ENCODE measurements at regions not wholly inside any gene's neighbourhood (a gene's known extent, or its start where the extent isn't known, plus 50 kb on each side); places are given as distances from the start of the nearest gene placed in this dataset.
A peak's percentile ranks its signal among the peaks of the same experiment; 100 is the strongest.

- FAIRE-seq: no peak
- TF ChIP-seq POU2F2 (IDR thresholded peaks at IDR 0.05; ENCODE audit: low read depth, low read length) (no peak), PAX5 (IDR thresholded peaks at IDR 0.05; ENCODE audit: insufficient read depth, low read length, severe bottlenecking) (no peak), SPI1 (IDR thresholded peaks at IDR 0.05; ENCODE audit: low read depth, low read length) (no peak), POLR2AphosphoS5 (IDR thresholded peaks at IDR 0.05; ENCODE audit: low read depth, low read length) (no peak), POLR2A (IDR thresholded peaks at IDR 0.05; ENCODE audit: low read depth, low read length) (no peak), TAF1 (IDR thresholded peaks at IDR 0.05; ENCODE audit: low read depth, low read length) (no peak)
- no peak for DNase-seq (ENCODE audit: insufficient read length, low spot score)
Observed at GRCh38 chr2:219835493-219835892, 208.1 kb downstream of the SLC4A3 start.

- DNase-seq (ENCODE audit: insufficient read length, low spot score): no peak
- no peak for TF ChIP-seq POU2F2 (IDR thresholded peaks at IDR 0.05; ENCODE audit: low read depth, low read length)
- no peak for TF ChIP-seq POLR2A (IDR thresholded peaks at IDR 0.05; ENCODE audit: low read depth, low read length)
- FAIRE-seq: no peak
Observed at GRCh38 chr2:219836647-219837177, 209.3 kb downstream of the SLC4A3 start.

DNA sequence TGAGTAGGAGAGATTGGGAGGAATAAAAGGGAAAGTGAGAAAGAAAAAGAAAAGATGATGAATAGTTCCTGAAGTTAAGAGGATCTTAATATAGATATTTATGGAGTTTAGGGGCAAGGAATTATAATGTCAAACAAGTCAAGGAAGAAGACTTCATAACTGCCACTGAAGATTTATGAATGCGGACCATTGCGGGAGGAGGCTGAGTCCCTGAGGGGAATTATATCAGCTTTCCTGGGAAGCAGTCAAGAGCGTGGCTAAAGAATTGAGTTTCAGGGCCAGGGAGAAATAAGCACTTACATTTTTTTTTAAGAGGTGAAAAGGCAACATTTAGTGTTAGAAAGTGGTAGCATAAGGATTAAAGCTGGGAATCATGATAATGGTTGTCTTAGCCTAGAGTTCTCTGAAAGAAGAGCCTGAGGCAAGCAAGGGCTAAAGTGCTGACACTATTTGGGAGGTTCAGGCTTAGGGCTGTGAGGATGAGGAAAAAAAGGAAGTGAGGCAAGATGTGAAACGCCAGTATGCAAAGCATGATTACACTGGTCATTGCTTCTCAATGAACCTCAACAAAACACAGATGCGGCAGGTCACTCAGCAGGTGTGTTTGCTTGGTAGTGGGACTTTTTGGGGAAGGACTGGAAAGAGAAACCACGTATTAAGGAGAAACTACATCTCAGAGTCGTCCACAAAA is 217.1 kb downstream of the SLC4A3 start:
- no peak for DNase-seq (ENCODE audit: insufficient read length, low spot score)
- TF ChIP-seq POU2F2 (IDR thresholded peaks at IDR 0.05; ENCODE audit: low read depth, low read length) (peak; percentile 80; the same call in 1 of the 2 replicates), SPI1 (IDR thresholded peaks at IDR 0.05; ENCODE audit: low read depth, low read length) (peak; percentile 94), PAX5 (IDR thresholded peaks at IDR 0.05; ENCODE audit: insufficient read depth, low read length, severe bottlenecking) (no peak), POLR2A (IDR thresholded peaks at IDR 0.05; ENCODE audit: low read depth, low read length) (no peak), TAF1 (IDR thresholded peaks at IDR 0.05; ENCODE audit: low read depth, low read length) (no peak), POLR2AphosphoS5 (IDR thresholded peaks at IDR 0.05; ENCODE audit: low read depth, low read length) (no peak)
- FAIRE-seq: peak; percentile 9

DNA sequence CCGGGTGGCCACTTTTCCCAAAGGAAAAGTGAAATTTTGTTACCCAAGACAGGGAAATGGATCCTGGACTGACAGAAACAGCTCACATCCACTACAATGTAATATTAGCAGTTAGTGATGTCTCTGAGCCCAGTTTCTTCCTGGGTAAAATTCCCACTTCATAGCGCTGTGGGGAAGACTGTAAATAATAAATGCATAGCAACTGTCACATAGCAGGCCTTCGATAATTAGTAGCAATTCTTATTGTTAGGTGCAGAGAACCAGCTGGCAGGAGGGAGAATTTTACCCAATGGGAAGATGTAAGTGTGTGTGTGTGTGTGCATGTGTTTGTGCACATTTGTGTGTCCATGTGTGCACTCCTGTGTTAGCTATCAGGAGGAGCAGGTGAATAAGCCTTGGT is 221.5 kb downstream of the SLC4A3 start:
- no peak for FAIRE-seq
- TF ChIP-seq POLR2A (IDR thresholded peaks at IDR 0.05; ENCODE audit: low read depth, low read length) (no peak), POU2F2 (IDR thresholded peaks at IDR 0.05; ENCODE audit: low read depth, low read length) (no peak), POLR2AphosphoS5 (IDR thresholded peaks at IDR 0.05; ENCODE audit: low read depth, low read length) (no peak), TAF1 (IDR thresholded peaks at IDR 0.05; ENCODE audit: low read depth, low read length) (no peak), SPI1 (IDR thresholded peaks at IDR 0.05; ENCODE audit: low read depth, low read length) (no peak), PAX5 (IDR thresholded peaks at IDR 0.05; ENCODE audit: insufficient read depth, low read length, severe bottlenecking) (no peak)
- no peak for DNase-seq (ENCODE audit: insufficient read length, low spot score)

DNA sequence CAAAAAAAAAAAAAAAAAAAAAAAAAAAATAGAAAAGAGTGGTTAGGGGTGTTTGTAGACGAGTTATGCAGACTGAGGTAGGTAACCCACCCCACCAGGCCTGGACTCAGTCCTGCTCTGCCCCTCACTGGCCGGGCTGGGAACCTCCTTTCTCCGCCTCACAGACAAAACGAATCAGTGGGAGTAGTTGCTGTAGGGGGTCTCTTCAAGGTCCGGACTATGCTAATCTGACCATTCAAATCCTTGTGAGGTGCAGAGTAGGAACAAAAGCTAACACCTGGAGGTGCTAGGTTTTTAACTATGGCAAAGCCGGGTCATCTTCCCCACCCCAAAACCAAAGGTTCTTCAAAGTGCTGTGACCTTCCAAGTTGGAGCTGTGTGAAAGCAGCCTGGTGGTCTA is 223.7 kb downstream of the SLC4A3 start:
- no peak for FAIRE-seq
- DNase-seq (ENCODE audit: insufficient read length, low spot score): no peak
- TF ChIP-seq POLR2AphosphoS5 (IDR thresholded peaks at IDR 0.05; ENCODE audit: low read depth, low read length): no peak
- no peak for TF ChIP-seq SPI1 (IDR thresholded peaks at IDR 0.05; ENCODE audit: low read depth, low read length)
- no peak for TF ChIP-seq PAX5 (IDR thresholded peaks at IDR 0.05; ENCODE audit: insufficient read depth, low read length, severe bottlenecking)
- TF ChIP-seq TAF1 (IDR thresholded peaks at IDR 0.05; ENCODE audit: low read depth, low read length): no peak
- TF ChIP-seq POU2F2 (IDR thresholded peaks at IDR 0.05; ENCODE audit: low read depth, low read length): no peak
- no peak for TF ChIP-seq POLR2A (IDR thresholded peaks at IDR 0.05; ENCODE audit: low read depth, low read length)

DNA sequence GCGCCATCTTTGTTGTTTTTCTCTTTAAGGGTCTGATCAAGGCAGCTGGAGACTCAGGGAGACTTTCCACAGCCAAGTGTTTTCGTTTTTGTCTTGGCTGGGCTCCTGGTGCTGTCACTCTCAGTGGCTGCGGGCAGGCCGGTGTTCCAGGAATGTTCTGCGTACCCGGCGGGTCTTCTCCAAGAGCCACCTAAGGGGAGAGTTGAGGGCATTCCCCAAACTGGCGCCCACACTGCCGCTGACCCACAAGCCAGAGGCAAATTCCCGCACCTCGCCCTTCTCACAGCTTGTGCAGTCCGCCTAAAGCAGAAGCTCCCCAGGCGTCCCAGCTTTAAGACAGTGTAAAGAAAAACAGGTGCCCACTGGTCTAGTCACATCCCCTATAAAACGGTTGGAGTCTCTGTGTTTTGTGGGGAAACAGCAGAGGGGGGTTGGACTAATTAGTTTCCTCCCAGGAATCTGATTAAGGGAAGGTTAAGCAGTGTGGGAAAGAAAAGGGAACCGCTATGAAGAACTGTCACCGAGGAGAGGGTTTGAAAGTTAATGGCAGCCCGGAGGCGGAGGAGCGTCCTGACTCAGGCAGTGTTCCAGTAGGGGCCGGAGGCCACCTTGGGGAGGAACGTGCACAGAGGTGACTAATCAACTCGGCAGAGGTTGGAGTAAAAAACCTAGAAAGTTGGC is 224.5 kb downstream of the SLC4A3 start:
- no peak for FAIRE-seq
- no peak for TF ChIP-seq POU2F2 (IDR thresholded peaks at IDR 0.05; ENCODE audit: low read depth, low read length)
- TF ChIP-seq PAX5 (IDR thresholded peaks at IDR 0.05; ENCODE audit: insufficient read depth, low read length, severe bottlenecking): no peak
- TF ChIP-seq TAF1 (IDR thresholded peaks at IDR 0.05; ENCODE audit: low read depth, low read length): no peak
- TF ChIP-seq POLR2A (IDR thresholded peaks at IDR 0.05; ENCODE audit: low read depth, low read length): no peak
- no peak for TF ChIP-seq POLR2AphosphoS5 (IDR thresholded peaks at IDR 0.05; ENCODE audit: low read depth, low read length)
- TF ChIP-seq SPI1 (IDR thresholded peaks at IDR 0.05; ENCODE audit: low read depth, low read length): no peak
- DNase-seq (ENCODE audit: insufficient read length, low spot score): no peak

GRCh38 chr2:219852626-219853025 is 225.2 kb downstream of the SLC4A3 start:
- DNase-seq (ENCODE audit: insufficient read length, low spot score) (no peak), FAIRE-seq (no peak)
- TF ChIP-seq POLR2A (IDR thresholded peaks at IDR 0.05; ENCODE audit: low read depth, low read length) (no peak), SPI1 (IDR thresholded peaks at IDR 0.05; ENCODE audit: low read depth, low read length) (no peak), PAX5 (IDR thresholded peaks at IDR 0.05; ENCODE audit: insufficient read depth, low read length, severe bottlenecking) (no peak), TAF1 (IDR thresholded peaks at IDR 0.05; ENCODE audit: low read depth, low read length) (no peak)

- no peak for FAIRE-seq
- DNase-seq (ENCODE audit: insufficient read length, low spot score): no peak
- TF ChIP-seq SPI1 (IDR thresholded peaks at IDR 0.05; ENCODE audit: low read depth, low read length) (no peak), POLR2AphosphoS5 (IDR thresholded peaks at IDR 0.05; ENCODE audit: low read depth, low read length) (no peak), POU2F2 (IDR thresholded peaks at IDR 0.05; ENCODE audit: low read depth, low read length) (no peak), TAF1 (IDR thresholded peaks at IDR 0.05; ENCODE audit: low read depth, low read length) (no peak), PAX5 (IDR thresholded peaks at IDR 0.05; ENCODE audit: insufficient read depth, low read length, severe bottlenecking) (no peak), POLR2A (IDR thresholded peaks at IDR 0.05; ENCODE audit: low read depth, low read length) (no peak)
Observed at GRCh38 chr2:219856602-219857001, 229.2 kb downstream of the SLC4A3 start.

- no peak for TF ChIP-seq POLR2AphosphoS5 (IDR thresholded peaks at IDR 0.05; ENCODE audit: low read depth, low read length)
- TF ChIP-seq TAF1 (IDR thresholded peaks at IDR 0.05; ENCODE audit: low read depth, low read length): no peak
- TF ChIP-seq POU2F2 (IDR thresholded peaks at IDR 0.05; ENCODE audit: low read depth, low read length): no peak
- no peak for TF ChIP-seq POLR2A (IDR thresholded peaks at IDR 0.05; ENCODE audit: low read depth, low read length)
- TF ChIP-seq SPI1 (IDR thresholded peaks at IDR 0.05; ENCODE audit: low read depth, low read length): no peak
- no peak for TF ChIP-seq PAX5 (IDR thresholded peaks at IDR 0.05; ENCODE audit: insufficient read depth, low read length, severe bottlenecking)
- no peak for FAIRE-seq
- DNase-seq (ENCODE audit: insufficient read length, low spot score): no peak
Observed at GRCh38 chr2:219857751-219858150, 230.3 kb downstream of the SLC4A3 start.
